Activated naive CD8-positive, alpha-beta T cell treated with anti-CD3 and anti-CD28 coated beads for 36 hours (primary cell): ENCODE measurements at regions not wholly inside any gene's neighbourhood (a gene's known extent, or its start where the extent isn't known, plus 50 kb on each side); places are given as distances from the start of the nearest gene placed in this dataset.
A peak's percentile ranks its signal among the peaks of the same experiment; 100 is the strongest.

Experiments used
- DNase-seq: peaks from one replicate; pipeline ENCODE4 v3.0.0; 2021
- H3K27ac Mint-ChIP-seq: one replicate; pipeline ENCODE4 v1.8.0; 2022; ENCODE audit warnings: mild to moderate bottlenecking, moderate library complexity, mixed read lengths
- H3K27me3 Mint-ChIP-seq: one replicate; pipeline ENCODE4 v1.8.0; 2022; ENCODE audit warnings: mild to moderate bottlenecking, mixed read lengths
- H3K36me3 Mint-ChIP-seq: one replicate; pipeline ENCODE4 v1.8.0; 2021; ENCODE audit warnings: mild to moderate bottlenecking, mixed read lengths
- H3K4me1 Mint-ChIP-seq: one replicate; pipeline ENCODE4 v1.8.0; 2021; ENCODE audit warnings: mixed read lengths
- H3K4me3 Mint-ChIP-seq: one replicate; pipeline ENCODE4 v1.8.0; 2022; ENCODE audit warnings: mild to moderate bottlenecking, moderate library complexity, mixed read lengths
- H3K9me3 Mint-ChIP-seq: one replicate; pipeline ENCODE4 v1.8.0; 2022; ENCODE audit warnings: mixed read lengths

DNA sequence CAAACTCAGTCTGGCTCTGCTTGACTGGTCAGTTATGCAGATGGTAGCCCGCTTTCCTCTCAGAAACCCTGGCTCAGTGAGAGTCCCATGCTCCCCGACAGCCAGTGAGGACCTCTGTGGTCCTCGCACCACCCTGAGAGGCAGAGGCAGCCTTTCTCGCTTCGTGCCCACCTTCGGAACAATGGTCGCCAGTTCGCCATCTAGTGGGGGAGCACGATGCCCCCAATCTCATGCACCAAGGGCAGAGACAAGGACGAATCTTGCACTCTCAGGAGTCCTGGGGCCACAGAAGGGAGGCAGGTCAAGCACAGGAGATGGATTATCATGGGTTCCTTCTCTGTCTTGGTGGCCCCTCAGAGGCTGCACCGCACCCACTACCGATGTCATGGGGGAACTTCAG lies 75.2 kb downstream of the RHCG start:
- no peak overlapping the region for H3K4me3 Mint-ChIP-seq
- no peaks in the 10 kb centered on the region for H3K36me3 Mint-ChIP-seq
- no peak for DNase-seq
- H3K9me3 Mint-ChIP-seq: no peaks in the 10 kb centered on the region
- H3K27me3 Mint-ChIP-seq: peaks cover 58% of the 10 kb centered on the region
- no peak overlapping the region for H3K27ac Mint-ChIP-seq
- H3K4me1 Mint-ChIP-seq: peaks cover under 1% of the 10 kb centered on the region

DNA sequence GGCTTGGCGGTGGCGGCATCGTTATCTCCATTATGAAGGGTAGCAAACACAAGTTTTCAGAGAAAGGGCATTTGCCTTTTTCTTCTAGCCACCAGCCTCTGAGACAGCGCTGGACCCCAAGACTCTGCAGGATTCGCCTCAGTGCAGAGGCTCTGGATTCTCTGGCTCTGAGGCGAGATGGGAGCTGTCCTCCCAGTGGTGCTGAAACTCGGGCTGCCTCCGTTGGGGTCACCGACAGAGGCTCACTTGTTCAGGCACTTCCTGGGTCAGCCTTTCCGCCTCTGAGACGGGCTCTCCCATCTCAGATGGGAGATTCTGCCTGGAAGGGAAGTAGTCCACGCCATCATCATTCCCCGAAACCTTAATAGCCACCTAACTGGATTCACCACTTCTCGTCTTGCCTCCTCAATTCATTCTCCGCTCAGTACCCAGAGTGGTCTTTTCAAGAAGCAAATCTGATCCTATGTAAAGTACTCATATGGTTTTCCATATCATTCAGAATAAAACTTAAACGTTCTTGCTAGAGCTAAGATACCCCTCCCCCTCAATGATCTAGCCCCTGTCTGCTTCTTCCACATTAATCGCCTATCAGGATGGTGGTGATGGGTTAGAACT lies 76.9 kb downstream of the RHCG start:
- Mint-ChIP-seq H3K9me3 (no peaks in the 10 kb centered on the region), H3K36me3 (no peaks in the 10 kb centered on the region), H3K27me3 (peaks cover 74% of the 10 kb centered on the region), H3K4me3 (no peak overlapping the region), H3K4me1 (peaks cover 9% of the 10 kb centered on the region), H3K27ac (no peak overlapping the region)
- peak; percentile 49 for DNase-seq

DNA sequence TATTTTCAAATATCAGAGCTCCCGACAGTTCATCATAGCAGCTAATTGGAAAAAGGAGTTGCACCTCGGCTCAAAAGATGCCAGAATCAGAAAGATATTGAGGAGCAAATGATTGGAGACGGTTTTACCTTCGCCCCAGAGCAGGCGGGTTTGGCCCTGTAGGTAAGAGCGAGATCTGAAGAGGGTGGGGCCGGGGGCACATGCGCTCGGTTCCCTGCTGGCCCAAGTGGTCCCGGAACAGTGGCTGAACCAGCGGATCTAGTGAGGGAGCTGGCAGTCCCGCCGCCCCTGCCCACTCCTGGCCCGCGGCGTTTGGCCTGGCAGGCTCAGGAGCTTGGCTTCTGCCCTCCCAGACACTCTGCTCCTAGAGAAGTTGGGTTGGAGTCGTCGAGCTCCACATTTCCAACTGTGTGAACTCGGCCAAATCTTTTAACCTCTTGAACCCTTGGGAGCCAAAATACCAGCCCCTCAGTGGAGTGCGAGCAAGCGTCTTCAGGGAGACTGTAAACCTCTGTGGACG lies 79.1 kb downstream of the RHCG start:
- Mint-ChIP-seq H3K27me3 (peaks cover 92% of the 10 kb centered on the region), H3K27ac (no peak overlapping the region), H3K9me3 (no peaks in the 10 kb centered on the region), H3K4me3 (no peak overlapping the region), H3K36me3 (no peaks in the 10 kb centered on the region), H3K4me1 (peaks cover 9% of the 10 kb centered on the region)
- no peak for DNase-seq

DNA sequence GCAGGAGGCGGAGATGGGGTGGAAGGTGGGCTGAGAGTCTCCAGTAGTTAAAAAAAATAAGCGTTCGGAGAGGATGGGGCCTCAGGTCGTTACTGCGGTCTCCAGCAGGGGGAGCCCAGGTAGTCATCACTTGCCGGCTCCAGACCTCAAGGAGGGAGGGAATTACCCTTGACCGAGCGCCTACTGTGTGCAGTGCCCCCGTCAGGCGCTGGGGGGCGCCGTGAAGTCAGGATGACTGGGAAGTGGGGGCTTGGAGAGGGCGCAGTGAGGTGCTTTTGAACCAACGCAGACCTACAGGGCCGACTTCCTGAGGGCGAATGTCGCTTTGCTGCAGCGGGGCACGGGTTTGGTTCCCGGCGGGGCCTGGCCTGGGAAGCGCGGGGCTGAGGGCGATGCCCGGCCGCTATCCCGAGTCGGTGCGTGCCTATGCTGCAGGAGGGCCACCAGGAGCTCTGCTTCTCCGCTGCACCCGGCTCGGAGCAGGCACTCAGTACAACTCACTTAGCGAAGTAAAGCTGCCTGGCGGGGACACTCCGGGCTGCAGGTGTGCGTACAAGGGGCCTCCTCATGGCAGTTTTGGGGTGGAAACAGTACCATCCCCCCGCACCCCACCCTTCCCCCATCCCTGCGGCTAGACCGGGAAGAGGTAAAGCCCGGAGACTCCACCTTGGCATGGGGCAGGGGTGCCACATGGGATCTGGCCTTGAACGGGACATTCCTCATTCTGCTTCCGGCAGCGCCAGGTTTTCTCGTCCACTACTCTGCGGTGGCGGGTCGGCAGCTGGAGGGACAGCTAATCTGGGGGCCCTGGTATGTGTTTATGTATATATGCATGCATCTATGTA lies 79.8 kb downstream of the RHCG start:
- H3K27me3 Mint-ChIP-seq: peaks cover 94% of the 10 kb centered on the region
- H3K9me3 Mint-ChIP-seq: no peaks in the 10 kb centered on the region
- DNase-seq: peak; percentile 85
- peaks cover 11% of the 10 kb centered on the region for H3K4me1 Mint-ChIP-seq
- no peak overlapping the region for H3K4me3 Mint-ChIP-seq
- no peaks in the 10 kb centered on the region for H3K36me3 Mint-ChIP-seq
- H3K27ac Mint-ChIP-seq: no peak overlapping the region

DNA sequence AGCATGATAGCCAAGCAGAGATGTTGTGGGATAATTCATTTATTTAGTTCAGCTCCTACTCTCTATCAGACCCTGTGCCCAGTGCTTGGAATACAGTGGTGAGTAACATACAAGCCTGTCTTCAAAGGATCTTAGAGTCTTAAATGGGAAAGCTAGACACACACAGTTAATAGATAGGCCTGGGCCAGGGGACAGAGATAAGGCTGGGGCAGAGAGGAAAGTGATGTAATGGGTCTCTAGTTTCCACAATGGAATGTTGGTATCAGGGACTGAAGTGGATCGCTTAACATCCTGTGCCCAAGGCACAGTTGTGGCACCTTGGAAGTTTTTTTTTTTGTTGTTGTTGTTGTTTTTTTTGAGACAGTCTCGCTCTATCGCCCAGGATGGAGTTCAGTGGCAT lies 79.9 kb upstream of the POLG start:
- H3K27ac Mint-ChIP-seq: no peak overlapping the region
- no peak overlapping the region for H3K4me3 Mint-ChIP-seq

DNA sequence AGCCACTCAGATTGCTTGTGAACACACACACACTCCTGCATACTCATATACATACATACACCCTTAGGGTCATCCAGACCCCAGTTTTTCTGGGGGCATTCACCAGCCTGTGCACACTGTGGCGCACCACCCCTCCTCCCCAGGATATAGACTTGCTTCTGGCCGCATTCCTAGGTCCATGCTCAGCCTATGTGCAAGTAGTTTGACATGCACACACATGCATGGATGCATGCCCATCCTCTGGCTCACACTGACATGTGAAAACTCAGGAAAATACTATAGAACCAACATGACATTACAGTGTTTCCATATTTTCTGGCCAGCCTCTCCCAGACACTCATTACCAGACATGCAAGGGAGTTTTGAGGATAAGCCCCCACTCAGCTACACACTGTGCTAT lies 79.3 kb upstream of the POLG start:
- Mint-ChIP-seq H3K9me3 (no peaks in the 10 kb centered on the region), H3K4me1 (peaks cover 21% of the 10 kb centered on the region), H3K27ac (no peak overlapping the region), H3K27me3 (peaks cover 96% of the 10 kb centered on the region), H3K36me3 (no peaks in the 10 kb centered on the region), H3K4me3 (no peak overlapping the region)
- DNase-seq: no peak

More for the DNA sequence above, 79.9 kb upstream of the POLG start:
- no peak for DNase-seq
- Mint-ChIP-seq H3K27me3 (peaks cover 96% of the 10 kb centered on the region), H3K36me3 (no peaks in the 10 kb centered on the region), H3K9me3 (no peaks in the 10 kb centered on the region), H3K4me1 (peaks cover 14% of the 10 kb centered on the region)

DNA sequence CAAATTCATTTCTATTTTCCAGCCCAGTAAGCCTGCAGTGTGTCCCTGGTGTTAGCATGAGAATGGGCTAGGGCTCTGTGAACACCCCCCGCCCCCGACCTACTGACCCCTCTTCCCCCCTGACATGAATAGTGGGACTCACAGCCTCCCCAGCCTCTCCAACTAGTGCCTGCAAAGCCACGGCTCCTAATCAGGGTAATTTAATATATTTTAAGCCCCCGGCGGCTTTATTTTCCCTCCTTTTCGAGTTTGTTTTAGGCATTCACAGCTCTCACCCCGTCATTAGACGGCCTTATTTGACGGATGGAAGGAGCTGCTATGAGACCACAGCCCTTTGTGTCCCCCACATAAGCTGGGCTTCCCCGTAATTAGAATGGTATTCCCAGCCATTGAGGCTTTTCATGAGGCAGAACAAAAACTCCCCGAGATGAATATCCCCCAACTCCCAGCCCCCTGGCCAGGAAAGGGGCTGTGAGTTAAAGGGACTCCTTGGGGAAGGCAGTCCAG lies 78.3 kb upstream of the POLG start:
- peaks cover 29% of the 10 kb centered on the region for H3K4me1 Mint-ChIP-seq

DNA sequence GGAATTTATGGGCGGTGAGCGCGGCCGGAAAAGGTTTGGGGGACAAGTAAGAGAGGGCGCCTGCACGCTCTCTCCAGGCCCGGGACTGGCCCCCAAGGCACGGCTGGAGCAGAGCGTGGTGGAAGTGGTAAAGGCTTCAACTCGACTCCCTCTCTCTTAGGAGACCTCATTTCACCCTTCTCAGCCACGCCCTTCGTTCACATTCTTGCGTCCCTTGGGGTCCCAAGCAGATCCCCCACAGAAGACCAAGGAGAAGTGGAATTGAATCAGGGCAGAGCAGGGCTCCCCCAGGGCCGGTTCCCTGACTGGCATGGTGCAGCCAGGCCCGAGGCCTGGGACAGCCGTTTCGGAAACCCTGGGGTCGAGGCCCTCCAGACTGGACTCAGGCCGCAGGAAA lies 75.4 kb upstream of the POLG start:
- Mint-ChIP-seq H3K36me3 (no peaks in the 10 kb centered on the region), H3K27me3 (peaks cover 100% of the 10 kb centered on the region), H3K4me3 (no peak overlapping the region), H3K4me1 (peaks cover 36% of the 10 kb centered on the region), H3K9me3 (no peaks in the 10 kb centered on the region), H3K27ac (no peak overlapping the region)
- no peak for DNase-seq

More for the DNA sequence above, 78.3 kb upstream of the POLG start:
- H3K9me3 Mint-ChIP-seq: no peaks in the 10 kb centered on the region
- no peak overlapping the region for H3K27ac Mint-ChIP-seq
- no peak for DNase-seq
- no peaks in the 10 kb centered on the region for H3K36me3 Mint-ChIP-seq
- no peak overlapping the region for H3K4me3 Mint-ChIP-seq
- peaks cover 96% of the 10 kb centered on the region for H3K27me3 Mint-ChIP-seq

DNA sequence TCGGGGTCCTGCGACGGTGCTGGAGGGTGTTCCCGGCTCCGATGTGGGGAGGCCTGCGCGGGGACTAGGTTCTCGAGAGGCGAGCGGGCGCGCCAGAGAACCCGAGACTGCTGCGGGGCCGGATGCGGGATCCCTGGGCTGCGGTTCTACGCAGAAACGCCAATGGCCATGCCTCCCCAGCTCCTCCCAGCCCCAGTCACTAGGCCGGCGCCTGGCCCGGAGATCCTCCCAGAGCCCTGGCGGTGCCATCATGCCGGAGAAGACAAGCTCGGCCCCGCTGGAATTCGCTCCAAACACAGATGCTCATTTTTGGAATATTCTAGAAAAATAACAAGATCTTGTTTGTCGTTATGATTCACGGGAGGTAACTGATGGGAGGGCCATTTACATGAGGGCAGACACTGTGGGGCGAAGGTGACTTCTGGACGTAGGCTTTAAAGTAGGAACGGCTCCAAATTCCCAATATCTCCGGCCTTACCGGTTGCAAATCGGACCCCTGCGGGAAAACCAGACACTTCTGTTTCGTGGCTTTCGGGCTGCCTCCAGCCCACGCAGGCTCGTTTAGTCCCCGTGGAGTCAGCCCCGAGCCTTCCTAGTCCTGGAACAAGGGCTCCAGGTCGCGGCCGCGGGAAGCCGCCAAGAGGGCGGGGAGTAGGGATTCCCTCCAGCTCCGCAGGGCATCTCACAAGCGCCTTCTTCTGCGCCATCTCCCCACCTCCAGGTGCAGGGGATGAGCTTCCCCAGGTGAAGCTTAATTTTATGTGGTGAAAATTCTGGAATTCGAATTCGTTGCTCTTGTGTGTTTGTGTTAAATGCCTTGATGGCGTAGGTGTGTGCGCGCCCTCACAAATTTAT lies 74.8 kb upstream of the POLG start:
- Mint-ChIP-seq H3K36me3 (no peaks in the 10 kb centered on the region), H3K27ac (no peak overlapping the region), H3K9me3 (no peaks in the 10 kb centered on the region), H3K4me3 (peak overlapping the region; percentile 84), H3K27me3 (peaks cover 100% of the 10 kb centered on the region), H3K4me1 (peaks cover 36% of the 10 kb centered on the region)
- no peak for DNase-seq

DNA sequence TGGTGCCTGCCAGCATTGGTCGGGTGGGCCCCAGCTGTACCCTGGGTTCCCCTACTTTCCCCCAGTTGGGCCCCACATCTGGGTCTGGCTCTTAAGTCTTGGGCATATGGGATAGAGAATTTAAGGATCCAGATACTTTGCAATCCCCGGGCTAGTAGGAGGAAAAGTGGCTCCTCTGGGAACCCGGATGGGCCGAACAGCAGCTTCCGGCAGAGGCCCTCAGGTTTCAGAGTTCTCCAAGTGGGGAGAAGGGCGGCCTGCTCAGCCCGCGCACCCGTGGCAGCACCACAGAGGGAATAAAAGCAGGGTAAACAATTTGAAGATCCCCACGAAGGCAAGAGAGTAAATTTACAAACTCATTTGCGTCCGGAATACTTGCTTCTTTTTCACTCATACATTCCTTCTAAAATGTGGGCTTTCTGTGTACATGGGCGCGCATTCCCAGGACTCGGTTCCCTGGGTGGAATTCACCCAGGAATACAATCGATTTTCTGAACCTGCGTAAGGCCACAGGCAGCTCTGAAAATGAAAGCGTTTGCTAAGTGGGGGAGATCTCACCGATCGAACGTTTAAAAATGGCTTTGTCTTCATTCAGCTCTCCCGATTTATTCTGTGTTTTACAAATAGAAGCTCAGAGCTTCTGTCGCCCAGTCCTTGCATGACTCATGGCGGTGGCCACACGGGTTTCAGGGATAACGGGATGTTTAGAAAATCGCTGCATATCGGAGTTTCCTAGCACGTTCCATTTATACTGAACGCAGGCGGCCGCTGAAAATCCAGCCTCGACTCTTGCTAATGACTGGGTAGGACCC lies 74.0 kb upstream of the POLG start:
- H3K27me3 Mint-ChIP-seq: peaks cover 100% of the 10 kb centered on the region
- H3K4me1 Mint-ChIP-seq: peaks cover 36% of the 10 kb centered on the region
- H3K4me3 Mint-ChIP-seq: peak overlapping the region; percentile 84
- H3K27ac Mint-ChIP-seq: no peak overlapping the region
- no peak for DNase-seq
- no peaks in the 10 kb centered on the region for H3K36me3 Mint-ChIP-seq
- no peaks in the 10 kb centered on the region for H3K9me3 Mint-ChIP-seq

DNA sequence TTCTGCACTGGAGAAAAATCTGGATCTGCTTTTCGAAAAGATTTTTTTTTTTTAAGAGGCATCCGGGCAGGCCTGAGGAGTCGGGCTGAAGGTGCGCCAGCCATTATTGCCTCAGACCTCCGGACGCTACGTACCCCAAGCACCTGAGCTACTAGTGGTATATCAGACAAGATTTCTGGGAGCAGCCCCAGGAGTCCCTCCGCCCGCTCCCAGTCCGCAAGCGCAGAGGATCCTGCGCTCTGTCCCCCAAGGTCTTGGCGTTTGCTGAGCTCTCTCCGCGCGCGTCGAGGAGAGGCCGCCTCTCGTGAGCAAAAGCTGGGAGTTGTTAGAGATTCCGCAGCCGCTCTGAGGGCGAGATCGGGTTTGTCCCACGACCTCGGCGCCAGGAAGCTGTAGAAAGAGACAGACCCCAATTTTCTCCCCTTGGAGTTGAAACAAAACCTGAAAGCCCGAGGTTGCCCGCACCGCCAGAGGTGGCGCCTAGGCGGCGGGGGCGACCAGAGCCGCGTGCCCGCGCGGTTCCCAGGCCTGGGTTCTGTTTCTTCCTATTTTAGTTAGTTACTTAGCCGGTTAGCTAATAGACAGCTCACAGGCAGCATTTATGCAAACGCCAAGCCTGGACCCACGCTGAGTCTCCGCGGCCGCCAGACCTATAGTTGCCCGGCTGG lies 72.5 kb upstream of the POLG start:
- Mint-ChIP-seq H3K27me3 (peaks cover 100% of the 10 kb centered on the region), H3K36me3 (no peaks in the 10 kb centered on the region), H3K27ac (no peak overlapping the region), H3K9me3 (no peaks in the 10 kb centered on the region), H3K4me3 (peak overlapping the region; percentile 34), H3K4me1 (peaks cover 43% of the 10 kb centered on the region)
- DNase-seq: no peak

DNA sequence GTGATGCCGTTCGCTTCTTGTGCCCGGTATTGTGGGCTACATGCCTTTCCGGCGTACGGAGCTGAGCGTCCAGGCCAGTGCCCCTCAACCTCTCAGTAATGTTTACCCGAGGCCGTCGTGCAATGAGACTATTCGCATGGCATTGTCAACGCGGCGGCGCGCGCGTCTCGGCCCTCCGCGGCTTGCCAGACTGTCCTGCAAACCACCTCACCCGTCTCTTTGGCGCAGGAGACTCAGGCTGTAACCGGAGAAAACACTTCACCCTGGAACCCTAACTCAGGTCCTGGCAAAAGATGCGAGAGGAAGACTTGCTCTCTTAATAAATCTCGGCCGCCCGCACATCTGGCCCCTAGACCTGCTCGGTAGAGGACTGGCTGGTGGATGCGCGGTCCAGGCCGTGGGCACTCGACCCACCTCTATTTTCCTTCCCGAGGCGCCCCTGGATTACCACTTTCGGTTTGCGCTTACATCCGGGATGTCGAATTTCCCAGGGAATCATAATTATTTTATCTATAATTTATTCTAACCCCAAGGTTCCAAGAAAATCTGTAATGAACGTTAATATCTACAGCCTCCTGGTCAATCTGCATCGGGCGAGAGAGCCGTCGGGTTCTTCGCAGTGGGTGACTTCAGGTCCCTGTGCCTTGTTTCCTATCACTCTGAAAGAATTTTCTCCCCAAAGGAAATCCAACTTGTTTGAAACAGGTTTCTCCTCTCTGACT lies 71.8 kb upstream of the POLG start:
- Mint-ChIP-seq H3K4me3 (no peak overlapping the region), H3K4me1 (peaks cover 46% of the 10 kb centered on the region), H3K27ac (no peak overlapping the region), H3K36me3 (no peaks in the 10 kb centered on the region), H3K9me3 (no peaks in the 10 kb centered on the region), H3K27me3 (peaks cover 100% of the 10 kb centered on the region)
- DNase-seq: no peak

DNA sequence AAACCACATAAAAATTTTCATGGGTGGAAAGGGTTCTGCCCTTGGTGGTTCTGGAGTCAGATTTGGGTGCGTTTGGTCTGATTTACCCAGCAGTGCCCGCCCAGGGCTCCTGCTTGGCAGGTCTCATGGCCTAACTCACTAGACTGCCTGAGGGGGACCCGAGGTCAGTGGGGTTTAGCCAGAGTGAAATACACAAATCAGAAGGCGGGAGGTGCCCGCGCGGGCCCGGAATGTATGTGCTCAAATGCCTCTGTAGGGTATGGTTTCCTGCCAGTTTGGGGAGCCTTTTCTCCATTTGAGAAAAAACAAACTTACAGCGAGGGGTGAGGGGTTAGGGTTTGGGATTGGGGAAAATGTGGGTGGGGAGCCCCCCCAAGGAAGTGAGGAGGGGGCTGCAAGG lies 70.9 kb upstream of the POLG start:
- peaks cover 100% of the 10 kb centered on the region for H3K27me3 Mint-ChIP-seq
- H3K9me3 Mint-ChIP-seq: no peaks in the 10 kb centered on the region
- peaks cover 47% of the 10 kb centered on the region for H3K4me1 Mint-ChIP-seq
- no peak overlapping the region for H3K27ac Mint-ChIP-seq
- no peaks in the 10 kb centered on the region for H3K36me3 Mint-ChIP-seq
- no peak overlapping the region for H3K4me3 Mint-ChIP-seq
- DNase-seq: no peak
